HEK293 (cell line): ENCODE measurements at regions not wholly inside any gene's neighbourhood (a gene's known extent, or its start where the extent isn't known, plus 50 kb on each side); places are given as distances from the start of the nearest gene placed in this dataset.
A peak's percentile ranks its signal among the peaks of the same experiment; 100 is the strongest.

ENCODE experiments used
- CTCF ChIA-PET: fragments of 350-600 bp; formaldehyde crosslinking; extraction: SDS; loops from one replicate; lab custom pipeline; 2021; ENCODE audit warnings: antibody characterized with exemption; lab: Yijun Ruan, JAX
- POLR2A ChIA-PET: fragments of 300-600 bp; formaldehyde crosslinking; extraction: SDS; loops from one replicate; lab custom pipeline; 2020; ENCODE audit warnings: antibody characterized with exemption, inconsistent platforms; lab: Yijun Ruan, JAX
- H3K27ac ChIP-seq: fragments of 200-500 bp; sonication (Bioruptor generic); 2 replicates; pipeline ENCODE4 v1.5.1; 2014; ENCODE audit warnings: low read depth, low read length, control low read depth, inconsistent platforms; ENCODE audit errors: extremely low read depth
- H3K36me3 ChIP-seq, 2 experiments: fragments of 200-500 bp in 1 of 2; sonication (Bioruptor generic) in 1 of 2; 1 replicate in 1 of 2; 2 replicates in 1 of 2; pipeline ENCODE4 v1.5.1; 2014 to 2017; ENCODE audit warnings: inconsistent platforms in 2 of 2, low read length in 2 of 2; ENCODE audit not compliant: control insufficient read depth in 2 of 2, insufficient read depth in 1 of 2
- H3K4me1 ChIP-seq: fragments of 200-500 bp; sonication (Bioruptor generic); 2 replicates; pipeline ENCODE4 v1.5.1; 2014; ENCODE audit warnings: mild to moderate bottlenecking, low read length, inconsistent platforms; ENCODE audit not compliant: control insufficient read depth, insufficient read depth
- H3K4me3 ChIP-seq: 2 replicates; pipeline ENCODE4 v1.5.1; 2011; ENCODE audit warnings: low read depth, mild to moderate bottlenecking, control low read depth, low read length, moderate library complexity
- H3K9me3 ChIP-seq: fragments of 200-500 bp; sonication (Bioruptor generic); 2 replicates; pipeline ENCODE4 v1.5.1; 2014; ENCODE audit warnings: low read depth, low read length, inconsistent platforms; ENCODE audit not compliant: control insufficient read depth, insufficient read depth
- GLIS2 ChIP-seq: fragments of 450-650 bp; formaldehyde crosslinking; IDR thresholded peaks from 2 replicates; pipeline ENCODE4 v1.5.1; 2016; ENCODE audit warnings: missing biosample characterization, missing genetic modification characterization
- KLF1 ChIP-seq: fragments of 450-650 bp; formaldehyde crosslinking; IDR thresholded peaks from 2 replicates; pipeline ENCODE4 v1.5.1; 2016; ENCODE audit warnings: missing biosample characterization, missing genetic modification characterization
- KLF10 ChIP-seq: fragments of 450-650 bp; IDR thresholded peaks from 2 replicates; pipeline ENCODE4 v1.5.1; 2018; ENCODE audit warnings: missing biosample characterization, mild to moderate bottlenecking, missing genetic modification characterization
- SCRT1 ChIP-seq: fragments of 450-650 bp; formaldehyde crosslinking; IDR thresholded peaks from 2 replicates; pipeline ENCODE4 v1.5.1; 2016; ENCODE audit warnings: missing biosample characterization, missing genetic modification characterization, borderline replicate concordance
- SCRT2 ChIP-seq: fragments of 450-650 bp; formaldehyde crosslinking; IDR thresholded peaks from 2 replicates; pipeline ENCODE4 v1.5.1; 2016; ENCODE audit warnings: missing biosample characterization, missing genetic modification characterization
- SP7 ChIP-seq: fragments of 450-650 bp; formaldehyde crosslinking; IDR thresholded peaks from 2 replicates; pipeline ENCODE4 v1.5.1; 2016; ENCODE audit warnings: missing biosample characterization, missing genetic modification characterization
- TCF7L2 ChIP-seq: IDR thresholded peaks from 2 replicates; pipeline ENCODE4 v1.6.1; 2011; ENCODE audit warnings: low read depth, mild to moderate bottlenecking, inconsistent platforms, low read length, moderate library complexity, borderline replicate concordance
- ZFP69B ChIP-seq: fragments of 450-650 bp; formaldehyde crosslinking; IDR thresholded peaks from 2 replicates; pipeline ENCODE4 v1.5.1; 2016; ENCODE audit warnings: missing biosample characterization, missing genetic modification characterization
- ZNF112 ChIP-seq: fragments of 450-650 bp; formaldehyde crosslinking; IDR thresholded peaks from 2 replicates; pipeline ENCODE4 v1.5.0; 2017; ENCODE audit warnings: missing biosample characterization, missing genetic modification characterization
- ZNF121 ChIP-seq: fragments of 450-650 bp; formaldehyde crosslinking; IDR thresholded peaks from 2 replicates; pipeline ENCODE4 v1.5.1; 2016; ENCODE audit warnings: missing biosample characterization, missing genetic modification characterization
- ZNF146 ChIP-seq: fragments of 450-650 bp; formaldehyde crosslinking; IDR thresholded peaks from 2 replicates; pipeline ENCODE4 v1.5.1; 2016; ENCODE audit warnings: missing biosample characterization, missing genetic modification characterization
- ZNF184 ChIP-seq: fragments of 450-650 bp; IDR thresholded peaks from 2 replicates; pipeline ENCODE4 v1.5.1; 2018; ENCODE audit warnings: missing biosample characterization, mild to moderate bottlenecking, missing genetic modification characterization
- ZNF19 ChIP-seq: fragments of 450-650 bp; formaldehyde crosslinking; IDR thresholded peaks from 2 replicates; pipeline ENCODE4; 2016; ENCODE audit warnings: missing biosample characterization, missing genetic modification characterization, low read depth
- ZNF2 ChIP-seq: fragments of 450-650 bp; formaldehyde crosslinking; IDR thresholded peaks from 2 replicates; pipeline ENCODE4 v1.5.1; 2016; ENCODE audit warnings: missing biosample characterization, missing genetic modification characterization
- ZNF202 ChIP-seq: fragments of 450-650 bp; formaldehyde crosslinking; IDR thresholded peaks from 2 replicates; pipeline ENCODE4 v1.5.1; 2016; ENCODE audit warnings: missing biosample characterization, missing genetic modification characterization, borderline replicate concordance
- ZNF324 ChIP-seq: fragments of 450-650 bp; formaldehyde crosslinking; IDR thresholded peaks from 2 replicates; pipeline ENCODE4 v1.5.1; 2016; ENCODE audit warnings: missing biosample characterization, missing genetic modification characterization
- ZNF548 ChIP-seq: fragments of 450-650 bp; formaldehyde crosslinking; IDR thresholded peaks from 2 replicates; pipeline ENCODE4 v1.5.1; 2016; ENCODE audit warnings: missing biosample characterization, missing genetic modification characterization
- ZNF596 ChIP-seq: fragments of 450-650 bp; IDR thresholded peaks from 2 replicates; pipeline ENCODE4 v1.5.0; 2018; ENCODE audit warnings: missing biosample characterization, mild to moderate bottlenecking, missing genetic modification characterization, moderate library complexity
- ZNF621 ChIP-seq: fragments of 450-650 bp; formaldehyde crosslinking; IDR thresholded peaks from 2 replicates; pipeline ENCODE4 v1.5.1; 2017; ENCODE audit warnings: missing biosample characterization, missing genetic modification characterization
- ZNF629 ChIP-seq: fragments of 450-650 bp; formaldehyde crosslinking; IDR thresholded peaks from 2 replicates; pipeline ENCODE4 v1.5.1; 2017; ENCODE audit warnings: missing biosample characterization, missing genetic modification characterization
- ZNF654 ChIP-seq: fragments of 450-650 bp; formaldehyde crosslinking; IDR thresholded peaks from 2 replicates; pipeline ENCODE4 v1.5.1; 2016; ENCODE audit warnings: low read depth, missing biosample characterization, missing genetic modification characterization
- ZNF660 ChIP-seq: fragments of 450-650 bp; IDR thresholded peaks from 2 replicates; pipeline ENCODE4 v1.5.1; 2018; ENCODE audit warnings: missing biosample characterization, mild to moderate bottlenecking, missing genetic modification characterization
- ZNF843 ChIP-seq: fragments of 450-650 bp; formaldehyde crosslinking; IDR thresholded peaks from 2 replicates; pipeline ENCODE4 v1.5.1; 2016; ENCODE audit warnings: missing biosample characterization, missing genetic modification characterization
- TF ChIP-seq, protein P1 (sequence below): fragments of 450-650 bp; formaldehyde crosslinking; IDR thresholded peaks from 2 replicates; pipeline ENCODE4 v1.5.1; 2016; ENCODE audit warnings: missing biosample characterization, missing genetic modification characterization
- TF ChIP-seq, protein P2 (sequence below): fragments of 450-650 bp; formaldehyde crosslinking; IDR thresholded peaks from 2 replicates; pipeline ENCODE4 v1.5.1; 2017; ENCODE audit warnings: missing biosample characterization, missing genetic modification characterization
- TF ChIP-seq, protein P3 (sequence below): IDR thresholded peaks from 2 replicates; pipeline ENCODE4 v1.6.1; 2011; ENCODE audit warnings: mild to moderate bottlenecking, low read depth, low read length, borderline replicate concordance
- TF ChIP-seq, protein P4 (sequence below): fragments of 450-650 bp; formaldehyde crosslinking; IDR thresholded peaks from 2 replicates; pipeline ENCODE4 v1.5.1; 2016; ENCODE audit warnings: missing biosample characterization, missing genetic modification characterization, low read depth

DNA sequence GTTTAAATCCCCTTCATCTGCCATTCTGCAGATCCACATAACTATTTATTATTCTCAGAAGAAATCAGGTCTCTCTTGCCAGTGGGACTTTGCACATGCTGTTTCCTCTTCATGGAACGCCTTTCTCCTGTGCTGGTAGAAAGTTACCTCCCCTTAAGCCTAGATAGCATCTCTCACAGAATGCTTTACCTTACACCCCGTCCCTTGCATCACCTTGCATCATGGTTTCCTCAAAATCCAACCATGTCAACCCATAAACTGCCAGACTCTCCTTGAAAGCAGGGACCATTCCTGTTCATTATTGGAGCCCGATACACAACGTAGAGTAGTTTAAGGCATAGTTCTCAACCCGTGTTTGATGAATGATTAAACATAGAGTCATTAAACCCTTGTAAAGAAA is 396.2 kb upstream of the F9 start:
- no peaks in the 10 kb centered on the region for H3K4me1 ChIP-seq
- ChIA-PET CTCF (no interaction called here), POLR2A (no interaction called here)
- no peak overlapping the region for H3K27ac ChIP-seq
- H3K9me3 ChIP-seq: no peaks in the 10 kb centered on the region
- no peaks in the 10 kb centered on the region for H3K36me3 ChIP-seq
- no peak for TF ChIP-seq ZNF548 (tag by site-specific recombination)
- no peak for TF ChIP-seq ZNF146 (tag by site-specific recombination)
- no peak for TF ChIP-seq ZNF596 (tag by site-specific recombination)
- no peak for TF ChIP-seq GLIS2 (tag by site-specific recombination)
- TF ChIP-seq SCRT1 (tag by site-specific recombination): no peak
- TF ChIP-seq, protein P1, sequence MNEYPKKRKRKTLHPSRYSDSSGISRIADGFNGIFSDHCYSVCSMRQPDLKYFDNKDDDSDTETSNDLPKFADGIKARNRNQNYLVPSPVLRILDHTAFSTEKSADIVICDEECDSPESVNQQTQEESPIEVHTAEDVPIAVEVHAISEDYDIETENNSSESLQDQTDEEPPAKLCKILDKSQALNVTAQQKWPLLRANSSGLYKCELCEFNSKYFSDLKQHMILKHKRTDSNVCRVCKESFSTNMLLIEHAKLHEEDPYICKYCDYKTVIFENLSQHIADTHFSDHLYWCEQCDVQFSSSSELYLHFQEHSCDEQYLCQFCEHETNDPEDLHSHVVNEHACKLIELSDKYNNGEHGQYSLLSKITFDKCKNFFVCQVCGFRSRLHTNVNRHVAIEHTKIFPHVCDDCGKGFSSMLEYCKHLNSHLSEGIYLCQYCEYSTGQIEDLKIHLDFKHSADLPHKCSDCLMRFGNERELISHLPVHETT: no peak
- TF ChIP-seq KLF1 (tag by site-specific recombination): no peak
- no peak for TF ChIP-seq ZNF202 (tag by site-specific recombination)
- TF ChIP-seq, protein P2, sequence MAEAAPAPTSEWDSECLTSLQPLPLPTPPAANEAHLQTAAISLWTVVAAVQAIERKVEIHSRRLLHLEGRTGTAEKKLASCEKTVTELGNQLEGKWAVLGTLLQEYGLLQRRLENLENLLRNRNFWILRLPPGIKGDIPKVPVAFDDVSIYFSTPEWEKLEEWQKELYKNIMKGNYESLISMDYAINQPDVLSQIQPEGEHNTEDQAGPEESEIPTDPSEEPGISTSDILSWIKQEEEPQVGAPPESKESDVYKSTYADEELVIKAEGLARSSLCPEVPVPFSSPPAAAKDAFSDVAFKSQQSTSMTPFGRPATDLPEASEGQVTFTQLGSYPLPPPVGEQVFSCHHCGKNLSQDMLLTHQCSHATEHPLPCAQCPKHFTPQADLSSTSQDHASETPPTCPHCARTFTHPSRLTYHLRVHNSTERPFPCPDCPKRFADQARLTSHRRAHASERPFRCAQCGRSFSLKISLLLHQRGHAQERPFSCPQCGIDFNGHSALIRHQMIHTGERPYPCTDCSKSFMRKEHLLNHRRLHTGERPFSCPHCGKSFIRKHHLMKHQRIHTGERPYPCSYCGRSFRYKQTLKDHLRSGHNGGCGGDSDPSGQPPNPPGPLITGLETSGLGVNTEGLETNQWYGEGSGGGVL: no peak
- TF ChIP-seq, protein P3, sequence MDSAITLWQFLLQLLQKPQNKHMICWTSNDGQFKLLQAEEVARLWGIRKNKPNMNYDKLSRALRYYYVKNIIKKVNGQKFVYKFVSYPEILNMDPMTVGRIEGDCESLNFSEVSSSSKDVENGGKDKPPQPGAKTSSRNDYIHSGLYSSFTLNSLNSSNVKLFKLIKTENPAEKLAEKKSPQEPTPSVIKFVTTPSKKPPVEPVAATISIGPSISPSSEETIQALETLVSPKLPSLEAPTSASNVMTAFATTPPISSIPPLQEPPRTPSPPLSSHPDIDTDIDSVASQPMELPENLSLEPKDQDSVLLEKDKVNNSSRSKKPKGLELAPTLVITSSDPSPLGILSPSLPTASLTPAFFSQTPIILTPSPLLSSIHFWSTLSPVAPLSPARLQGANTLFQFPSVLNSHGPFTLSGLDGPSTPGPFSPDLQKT: no peak
- TF ChIP-seq ZNF112 (tag by site-specific recombination): no peak
- TF ChIP-seq ZNF121 (tag by site-specific recombination): no peak
- TF ChIP-seq ZNF621 (tag by site-specific recombination): no peak
- no peak for TF ChIP-seq KLF10
- no peak for TF ChIP-seq SP7 (tag by site-specific recombination)
- no peak for TF ChIP-seq ZNF843
- TF ChIP-seq TCF7L2: no peak
- no peak for TF ChIP-seq ZNF19 (tag by site-specific recombination)
- TF ChIP-seq ZFP69B: no peak
- no peak overlapping the region for H3K4me3 ChIP-seq

DNA sequence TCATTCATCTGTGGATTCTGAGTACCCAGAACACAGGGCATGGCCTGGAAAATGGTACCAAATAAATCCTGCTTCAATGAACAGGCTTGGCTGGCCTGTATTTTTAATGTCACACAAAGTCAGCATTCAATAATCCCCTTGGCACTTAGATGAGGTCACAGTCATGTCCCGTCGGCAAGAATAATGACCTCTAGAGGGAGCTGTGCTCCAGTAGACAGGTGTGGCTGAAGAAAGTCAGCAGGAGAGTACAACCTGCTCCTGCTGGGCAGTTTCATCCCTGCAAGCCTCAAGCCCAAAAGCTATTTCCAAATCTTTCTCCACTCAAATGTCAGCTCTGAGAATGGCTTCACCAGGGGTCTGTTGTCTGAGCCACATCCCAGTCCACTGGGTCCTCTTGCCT is 404.0 kb upstream of the F9 start:
- ChIA-PET POLR2A (interaction anchor here (1.0 kb wide), 1 partner anchor 77 kb away, joined by 3 read pairs; no protein-coding TSS in a partner anchor), CTCF (interaction anchor here (0.5 to 1.6 kb wide), 22 partner anchors 11 to 1654 kb away, joined by 3 to 14 read pairs (median 4); no protein-coding TSS in a partner anchor)
- H3K4me1 ChIP-seq: no peaks in the 10 kb centered on the region
- TF ChIP-seq ZNF629 (0 out of 2 replicates have a peak, but pooled peaks have one; percentile 25), ZNF654 (tag by site-specific recombination) (peak; percentile 76), ZNF2 (peak; percentile 94), ZNF184 (tag by site-specific recombination) (peak; percentile 29; the same call in 1 of the 2 replicates), ZNF324 (tag by site-specific recombination) (no peak), ZNF202 (tag by site-specific recombination) (no peak), SCRT2 (tag by site-specific recombination) (no peak), ZNF660 (tag by site-specific recombination) (0 out of 2 replicates have a peak, but pooled peaks have one; percentile 16)
- TF ChIP-seq, protein P4, sequence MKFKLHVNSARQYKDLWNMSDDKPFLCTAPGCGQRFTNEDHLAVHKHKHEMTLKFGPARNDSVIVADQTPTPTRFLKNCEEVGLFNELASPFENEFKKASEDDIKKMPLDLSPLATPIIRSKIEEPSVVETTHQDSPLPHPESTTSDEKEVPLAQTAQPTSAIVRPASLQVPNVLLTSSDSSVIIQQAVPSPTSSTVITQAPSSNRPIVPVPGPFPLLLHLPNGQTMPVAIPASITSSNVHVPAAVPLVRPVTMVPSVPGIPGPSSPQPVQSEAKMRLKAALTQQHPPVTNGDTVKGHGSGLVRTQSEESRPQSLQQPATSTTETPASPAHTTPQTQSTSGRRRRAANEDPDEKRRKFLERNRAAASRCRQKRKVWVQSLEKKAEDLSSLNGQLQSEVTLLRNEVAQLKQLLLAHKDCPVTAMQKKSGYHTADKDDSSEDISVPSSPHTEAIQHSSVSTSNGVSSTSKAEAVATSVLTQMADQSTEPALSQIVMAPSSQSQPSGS: peak; percentile 73
- no peaks in the 10 kb centered on the region for H3K36me3 ChIP-seq
- no peak overlapping the region for H3K27ac ChIP-seq
- H3K4me3 ChIP-seq: no peak overlapping the region
- H3K9me3 ChIP-seq: no peaks in the 10 kb centered on the region
